GM18505 (cell line): ENCODE measurements at regions not wholly inside any gene's neighbourhood (a gene's known extent, or its start where the extent isn't known, plus 50 kb on each side); places are given as distances from the start of the nearest gene placed in this dataset.

Source experiments
- ATAC-seq: cut with Tn5 transposase; IDR thresholded peaks from one replicate; pipeline ENCODE4 v1.9.1; 2021; ENCODE audit not compliant: unreplicated experiment
- POLR2A ChIP-seq: IDR thresholded peaks from 4 replicates; pipeline ENCODE4 v1.6.1; 2011; ENCODE audit warnings: borderline replicate concordance; ENCODE audit not compliant: insufficient read depth, insufficient read length; ENCODE audit errors: extremely low read depth

DNA sequence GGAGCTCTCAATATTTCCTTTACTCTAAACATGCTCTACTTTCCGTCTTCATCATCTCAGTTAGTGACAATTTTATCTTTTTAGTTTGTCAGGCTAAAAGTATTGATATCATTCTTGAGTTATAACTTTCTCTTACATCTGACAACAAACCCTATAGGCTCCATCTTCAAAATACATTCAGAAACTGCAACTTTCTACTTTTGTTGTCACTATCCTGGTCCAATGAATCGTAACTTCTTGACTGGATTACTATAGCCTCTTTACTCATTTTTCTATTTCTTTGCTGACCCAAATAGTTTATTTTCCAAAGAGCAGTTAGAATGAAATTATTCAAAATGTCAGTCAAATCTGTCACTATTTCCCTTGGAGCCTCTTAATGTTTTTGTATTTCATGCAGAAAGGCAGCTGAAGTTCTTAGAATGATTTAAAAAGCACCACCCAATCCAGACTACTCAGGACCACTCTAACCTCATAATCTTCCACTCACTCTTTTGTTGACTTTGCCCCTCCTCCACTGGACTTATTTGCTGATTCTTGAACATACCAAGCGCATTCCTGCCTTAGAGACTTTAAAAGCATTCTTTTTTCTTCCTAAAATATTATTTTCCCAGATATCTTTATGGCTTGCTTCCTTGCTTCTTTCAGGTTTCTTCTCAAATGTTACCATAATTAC is 119.9 kb upstream of the CBLB start:
- ATAC-seq, result no peak
- no peak for TF ChIP-seq POLR2A

DNA sequence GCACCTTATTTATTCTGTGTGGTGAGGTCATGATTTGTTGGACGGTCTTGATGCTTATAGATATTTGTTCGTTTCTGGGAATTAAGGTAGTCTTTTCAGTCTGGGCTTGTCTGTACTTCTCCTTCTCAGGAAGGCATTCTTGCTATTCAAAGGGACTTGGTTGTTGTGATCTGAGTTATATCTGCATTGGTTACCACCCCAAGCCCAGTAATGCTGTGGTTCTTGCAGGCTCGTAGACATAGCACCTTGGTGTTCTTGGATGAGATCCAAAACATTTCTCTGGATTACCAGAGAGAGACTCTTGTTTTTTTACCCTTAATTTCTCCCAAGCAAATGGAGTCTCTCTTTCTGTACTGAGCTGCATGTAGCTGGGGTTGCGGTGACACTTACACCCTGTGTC is 128.0 kb upstream of the CBLB start:
- no peak for ATAC-seq
- no peak for TF ChIP-seq POLR2A

DNA sequence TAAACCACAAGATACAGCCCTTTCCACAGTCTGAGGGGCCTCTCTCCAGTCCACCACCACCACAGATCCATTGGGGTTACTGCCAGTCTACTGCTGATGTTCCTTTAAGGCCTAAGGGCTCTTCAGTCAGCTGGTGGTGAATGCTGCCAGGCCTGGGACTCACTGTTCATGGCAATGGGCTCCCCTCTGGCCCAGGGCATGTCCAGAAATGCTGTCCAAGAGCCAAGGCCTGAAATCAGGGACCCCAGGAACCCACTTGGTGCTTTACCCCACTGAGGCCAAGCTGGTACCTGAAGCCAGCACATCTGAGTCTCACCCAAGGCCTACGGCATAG is 128.6 kb upstream of the CBLB start:
- ATAC-seq, result no peak
- TF ChIP-seq POLR2A, result no peak

DNA sequence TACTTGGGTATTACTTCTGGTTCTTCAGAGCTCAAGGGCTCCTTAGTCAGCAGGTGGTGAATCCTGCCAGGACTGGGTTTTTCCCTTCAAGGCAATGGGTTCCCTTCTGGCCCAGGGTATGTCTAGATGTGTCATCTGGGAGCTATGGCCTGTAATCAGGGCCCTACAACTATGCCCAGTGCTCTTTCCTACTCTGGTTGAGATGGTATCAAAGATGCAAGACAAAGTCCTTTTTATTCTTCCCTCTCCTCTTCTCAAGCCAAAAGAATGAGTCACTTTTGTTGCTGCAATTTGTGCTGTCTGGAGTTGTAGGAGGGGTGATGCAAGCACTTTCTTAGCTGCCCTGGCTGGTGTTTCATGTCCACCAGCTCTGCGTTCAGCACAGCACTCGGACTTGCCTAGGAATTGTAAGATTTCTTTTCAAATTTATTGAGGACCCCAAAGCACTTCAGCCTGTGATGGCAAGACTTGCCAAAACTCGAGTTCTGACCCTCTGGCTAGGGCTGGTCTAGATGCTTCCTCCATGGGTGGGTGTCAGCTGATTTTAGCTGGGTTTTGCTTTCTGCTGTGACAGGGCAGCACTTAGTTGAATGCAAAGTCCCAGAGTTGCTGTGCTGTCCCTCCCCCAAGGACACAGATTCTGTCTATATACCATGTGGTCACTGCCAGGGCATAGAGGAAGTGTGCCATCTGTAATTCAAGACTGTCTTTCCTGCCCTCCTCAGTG is 129.2 kb upstream of the CBLB start:
- no peak for ATAC-seq
- no peak for TF ChIP-seq POLR2A

DNA sequence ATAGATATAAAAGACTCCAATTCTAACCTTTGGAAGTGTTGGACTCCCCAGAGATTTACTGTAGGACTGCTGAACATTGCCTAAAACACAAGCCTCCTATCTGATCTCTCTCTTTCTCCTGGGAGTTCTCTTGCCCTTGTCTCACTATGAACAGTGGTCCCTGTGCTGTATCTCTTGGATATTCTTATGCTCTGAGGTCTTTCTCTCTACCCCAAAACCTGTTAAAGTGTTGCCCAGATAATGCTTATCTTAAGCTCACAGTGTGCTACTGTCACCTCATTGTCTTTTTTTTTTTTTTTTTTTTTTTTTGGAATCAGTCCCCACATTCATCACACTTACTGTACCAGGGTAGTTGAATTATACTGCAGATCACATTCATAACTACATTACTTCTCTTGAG is 131.0 kb upstream of the CBLB start:
- ATAC-seq, result no peak

DNA sequence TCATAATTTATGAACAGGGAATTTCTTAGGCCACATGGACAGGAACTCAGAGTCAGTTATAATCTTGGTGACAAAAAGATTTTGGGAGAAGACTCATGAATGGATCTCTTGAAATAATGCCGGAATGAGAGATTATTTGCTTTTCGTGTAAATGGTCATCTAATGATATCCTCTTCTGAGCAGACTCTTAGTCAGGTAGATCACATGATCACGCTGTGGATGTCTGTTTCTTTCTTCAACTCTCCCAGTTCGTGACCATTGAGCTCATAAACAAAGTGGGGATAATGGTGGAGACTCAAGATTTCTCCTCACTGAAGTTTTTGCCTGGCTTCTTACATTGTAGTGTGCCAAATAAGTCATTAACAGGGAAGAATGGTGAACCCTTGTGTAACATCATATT is 133.1 kb upstream of the CBLB start:
- no peak for TF ChIP-seq POLR2A
- no peak for ATAC-seq

More for the DNA sequence above, 131.0 kb upstream of the CBLB start:
- no peak for TF ChIP-seq POLR2A

DNA sequence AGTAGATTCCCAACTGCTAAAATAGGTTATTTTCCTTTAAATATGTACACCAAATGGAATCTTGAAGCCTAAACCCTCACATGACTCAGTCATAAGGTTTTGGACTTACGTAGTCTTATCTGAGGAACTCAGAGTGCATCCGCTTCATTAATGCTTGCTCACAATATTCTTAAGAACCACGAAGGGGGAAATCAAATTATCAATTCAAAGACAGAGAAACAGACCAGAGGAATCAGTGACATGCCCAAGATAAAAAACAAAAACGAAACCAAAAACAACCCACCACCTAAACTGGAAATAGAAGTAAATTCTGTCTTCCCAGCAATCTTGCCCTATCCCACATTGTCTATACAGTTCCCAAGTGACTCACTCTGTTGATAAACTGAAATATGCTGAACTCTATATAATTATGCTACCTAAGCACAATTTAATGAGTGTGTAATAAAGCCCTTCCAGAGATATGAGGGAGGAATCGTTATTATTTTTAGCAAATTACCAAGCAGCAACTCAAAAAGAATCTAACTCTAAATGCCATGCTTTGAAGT is 135.4 kb upstream of the CBLB start:
- no peak for TF ChIP-seq POLR2A
- no peak for ATAC-seq

DNA sequence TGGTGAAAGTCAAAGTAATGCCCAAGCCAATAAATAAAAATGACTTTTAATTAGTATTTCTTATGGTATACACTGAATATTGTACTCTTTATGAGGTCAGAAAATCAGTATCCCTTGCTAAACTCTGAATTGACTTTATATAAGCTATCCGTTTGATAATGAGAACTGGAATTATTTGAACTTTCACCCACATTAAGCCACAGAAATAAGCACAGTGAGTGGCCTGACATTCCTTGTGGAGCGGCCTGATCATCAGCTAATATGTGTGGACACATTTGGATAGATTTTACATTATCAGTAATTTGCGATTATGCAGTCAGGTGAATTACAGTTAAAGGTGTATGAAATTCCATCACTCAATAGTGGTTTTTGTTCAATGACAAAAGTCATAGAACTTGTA is 136.0 kb upstream of the CBLB start:
- no peak for ATAC-seq
- TF ChIP-seq POLR2A, result no peak

DNA sequence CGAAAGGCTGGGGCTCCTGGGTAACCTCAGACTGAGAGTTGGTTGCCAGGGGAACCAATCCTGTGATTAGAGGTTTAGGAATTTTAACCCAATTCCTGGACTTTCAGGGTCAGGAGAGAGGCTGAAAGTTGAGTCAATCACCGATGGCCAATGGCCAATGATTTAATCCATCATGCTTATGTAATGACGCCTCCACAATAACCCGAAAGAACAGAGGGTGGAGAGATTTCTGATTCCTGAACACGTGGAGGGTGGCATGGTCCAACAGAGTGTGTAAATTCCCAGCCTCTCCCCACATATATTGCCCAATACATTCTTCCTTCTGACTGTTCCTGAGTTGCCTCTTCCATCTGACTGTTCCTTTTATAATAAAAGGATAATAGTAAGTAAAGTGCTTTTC is 137.2 kb upstream of the CBLB start:
- ATAC-seq, result no peak
- TF ChIP-seq POLR2A, result no peak

DNA sequence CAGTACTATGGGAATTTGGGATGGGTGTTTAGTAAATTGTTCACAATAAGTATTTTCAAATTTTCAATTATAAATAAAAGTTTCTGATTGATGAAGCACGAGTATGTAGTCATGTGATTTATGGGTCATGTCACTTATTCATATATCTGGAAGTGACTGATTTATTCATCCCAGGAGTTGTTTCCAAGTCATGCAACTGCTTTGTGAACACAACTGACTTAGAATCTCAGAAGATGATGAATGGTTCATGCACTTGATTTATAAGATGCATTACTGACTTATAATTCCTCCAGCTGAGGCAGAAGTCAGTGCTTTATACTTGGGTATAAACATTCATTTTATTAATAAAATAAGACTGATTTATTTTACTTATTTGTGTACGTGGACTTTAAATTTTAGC is 137.8 kb upstream of the CBLB start:
- ATAC-seq, result no peak
- no peak for TF ChIP-seq POLR2A

DNA sequence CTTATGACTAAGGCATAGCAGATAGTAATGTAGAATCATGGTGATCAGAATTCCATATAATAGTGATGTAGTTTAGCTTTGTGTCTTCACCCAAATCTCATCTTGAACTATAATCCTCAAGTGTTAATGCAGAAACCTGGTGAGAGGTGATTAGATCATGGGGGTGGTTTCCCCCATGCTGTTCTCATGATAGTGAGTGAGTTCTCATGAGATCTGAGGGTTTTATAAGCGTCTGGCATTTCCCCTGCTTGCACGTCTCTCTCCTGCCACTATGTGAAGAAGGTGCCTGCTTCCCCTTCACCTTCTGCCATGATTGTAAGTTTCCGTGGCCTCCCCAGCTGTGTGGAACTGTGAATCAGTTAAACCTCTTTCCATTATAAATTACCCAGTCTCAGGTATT is 138.7 kb upstream of the CBLB start:
- no peak for ATAC-seq
- no peak for TF ChIP-seq POLR2A

DNA sequence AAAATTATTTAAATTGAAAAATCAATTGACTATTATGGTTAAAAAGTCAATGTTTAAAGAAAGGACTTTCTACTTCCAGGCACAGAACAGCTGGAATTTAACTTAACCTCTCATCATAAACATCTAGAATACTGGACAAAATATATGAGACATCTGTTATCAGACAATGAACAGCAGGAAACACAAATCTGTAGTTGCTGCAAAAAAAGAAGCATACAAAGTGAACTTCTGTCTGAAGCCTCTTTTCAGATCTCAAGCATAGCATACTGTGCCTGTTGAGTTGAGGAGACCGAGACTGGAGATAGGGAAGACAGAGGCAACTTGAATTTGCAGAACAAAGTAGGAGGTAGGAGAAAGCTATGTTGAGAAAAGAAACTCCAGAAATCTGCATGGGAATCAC is 140.0 kb upstream of the CBLB start:
- no peak for TF ChIP-seq POLR2A
- no peak for ATAC-seq

DNA sequence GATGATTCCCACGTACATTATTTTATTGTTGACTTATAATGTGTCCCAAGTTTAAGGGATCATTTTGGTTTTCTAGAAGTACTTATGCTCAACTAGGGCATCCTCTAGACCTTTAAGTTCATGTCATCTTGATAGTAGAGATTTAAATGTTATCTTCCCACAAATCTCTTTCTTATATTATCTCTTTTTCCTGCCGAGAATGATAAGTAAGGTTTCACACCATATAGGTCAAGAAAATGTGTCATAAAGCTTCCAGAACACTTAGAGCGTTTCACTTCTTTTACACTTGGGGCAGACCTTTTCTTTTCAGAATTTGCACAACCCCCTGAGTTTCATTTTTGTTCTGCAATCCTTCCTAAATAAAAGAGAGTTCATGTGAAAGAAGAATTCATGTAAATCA is 142.0 kb upstream of the CBLB start:
- ATAC-seq, result no peak
- no peak for TF ChIP-seq POLR2A

DNA sequence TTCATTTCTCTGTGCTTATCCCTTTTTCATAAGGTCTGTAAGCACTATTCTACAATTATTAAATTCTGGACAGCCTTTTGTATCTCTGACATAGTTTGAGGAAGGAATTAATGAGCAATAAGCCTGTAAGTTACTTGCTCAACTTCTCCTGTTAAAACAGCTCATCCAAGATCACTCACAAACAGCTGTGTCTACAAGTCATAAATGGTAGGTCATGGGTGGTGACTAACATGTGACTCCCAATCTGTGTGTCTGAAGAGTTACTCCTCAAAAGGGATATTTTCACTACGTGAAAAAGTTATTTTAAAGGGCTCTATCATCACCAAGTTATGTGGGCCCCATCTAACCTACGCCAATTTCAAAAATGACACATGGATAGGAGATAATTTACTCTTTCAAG is 145.2 kb upstream of the CBLB start:
- no peak for TF ChIP-seq POLR2A
- ATAC-seq, result no peak
